ENCODE measurements at regions not wholly inside any gene's neighbourhood (a gene's known extent, or its start where the extent isn't known, plus 50 kb on each side); places are given as distances from the start of the nearest gene placed in this dataset.

DNA sequence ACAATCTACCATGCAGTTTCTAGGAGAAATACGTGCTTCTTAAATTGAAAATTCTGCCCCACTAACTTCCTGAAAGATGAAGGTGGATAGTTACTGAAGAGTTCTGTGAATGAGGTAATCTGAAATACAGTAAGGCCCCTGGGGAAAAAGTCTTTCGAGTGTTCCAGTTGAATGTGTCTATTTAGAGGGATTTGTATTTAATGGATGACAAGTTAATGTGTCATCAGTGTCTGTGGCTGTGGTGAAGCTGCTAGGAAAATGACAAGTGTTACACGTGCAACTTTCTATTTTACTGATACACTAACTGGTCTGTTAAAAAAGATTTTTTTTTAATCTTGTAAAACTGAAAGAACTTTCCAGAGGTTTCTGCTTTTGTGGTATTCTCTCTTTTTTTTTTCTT is 384.6 kb downstream of the STK39 start:
- Histone ChIP-seq H3K36me3 (ENCODE audit: control insufficient read depth in 3 of 3, insufficient read depth in 3 of 3, low read length in 3 of 3) (no peaks in the 10 kb centered on the region), H3K27me3 (ENCODE audit: control insufficient read depth in 3 of 3, insufficient read depth in 3 of 3, low read length in 3 of 3) (no peaks in the 10 kb centered on the region), H3K9ac (ENCODE audit: low read depth in 1 of 3, low read length in 3 of 3) (no peak overlapping the region), H3K4me1 (ENCODE audit: control insufficient read depth in 3 of 3, insufficient read depth in 3 of 3, low read length in 3 of 3) (no peaks in the 10 kb centered on the region), H3K9me3 (ENCODE audit: control insufficient read depth in 3 of 3, low read length in 3 of 3) (no peaks in the 10 kb centered on the region), H3K27ac (ENCODE audit: low read depth, low read length) (no peak overlapping the region), H3K4me3 (ENCODE audit: low read length in 3 of 3) (no peak overlapping the region)

DNA sequence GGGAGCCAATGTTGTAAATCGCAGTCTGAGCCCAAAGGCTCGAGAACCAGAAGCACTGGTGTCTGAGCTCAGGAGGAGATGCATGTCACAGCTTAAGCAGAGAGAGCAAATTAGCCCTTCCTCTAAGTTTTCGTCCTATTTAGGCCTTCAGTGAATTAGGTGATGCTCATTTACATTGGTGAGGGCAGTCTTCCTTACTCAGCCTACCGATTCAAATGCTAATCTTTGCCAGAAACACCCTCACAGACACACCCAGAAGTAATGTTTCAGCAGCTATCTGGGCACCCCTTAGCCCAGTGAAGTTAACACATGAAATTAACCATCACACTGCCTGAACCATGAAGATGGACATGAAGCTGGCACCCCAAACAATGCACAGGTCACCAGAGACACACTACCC is 385.1 kb downstream of the STK39 start:
- H3K4me3 ChIP-seq (ENCODE audit: low read length in 3 of 3), result no peak overlapping the region
- no peaks in the 10 kb centered on the region for H3K9me3 ChIP-seq (ENCODE audit: control insufficient read depth in 3 of 3, low read length in 3 of 3)
- H3K9ac ChIP-seq (ENCODE audit: low read depth in 1 of 3, low read length in 3 of 3), result no peak overlapping the region
- no peaks in the 10 kb centered on the region for H3K27me3 ChIP-seq (ENCODE audit: control insufficient read depth in 3 of 3, insufficient read depth in 3 of 3, low read length in 3 of 3)
- no peak overlapping the region for H3K27ac ChIP-seq (ENCODE audit: low read depth, low read length)
- no peaks in the 10 kb centered on the region for H3K36me3 ChIP-seq (ENCODE audit: control insufficient read depth in 3 of 3, insufficient read depth in 3 of 3, low read length in 3 of 3)
- H3K4me1 ChIP-seq (ENCODE audit: control insufficient read depth in 3 of 3, insufficient read depth in 3 of 3, low read length in 3 of 3), result no peaks in the 10 kb centered on the region

DNA sequence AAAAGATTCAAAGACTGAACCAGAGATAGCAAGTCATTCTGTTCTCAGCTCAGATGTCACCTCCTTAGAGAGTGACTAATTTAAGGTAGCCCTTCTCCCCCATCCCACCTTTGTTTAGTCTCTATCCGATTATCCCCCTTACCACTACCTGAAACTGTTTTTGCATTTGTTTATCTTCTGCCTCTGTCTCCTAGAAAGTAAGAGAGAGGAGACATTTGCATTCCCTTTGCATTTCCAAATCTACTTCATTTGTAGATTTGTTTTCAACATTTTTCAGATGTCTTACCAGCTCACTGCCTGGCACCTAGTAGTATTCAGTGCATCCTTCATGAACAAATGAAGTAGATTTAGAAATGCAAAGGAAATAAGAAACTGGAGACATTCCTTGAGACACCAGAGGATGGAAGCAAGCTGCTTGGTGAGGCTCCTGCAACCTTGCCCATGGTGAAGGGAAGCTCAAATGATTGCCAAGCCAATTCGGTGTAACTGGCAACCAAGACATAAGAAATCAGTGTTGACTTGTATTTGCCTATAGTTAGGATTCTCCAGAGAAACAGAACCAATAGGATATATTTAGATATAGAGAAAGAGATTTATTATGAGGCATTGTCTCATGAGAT is 385.7 kb downstream of the STK39 start:
- Histone ChIP-seq H3K36me3 (ENCODE audit: control insufficient read depth in 3 of 3, insufficient read depth in 3 of 3, low read length in 3 of 3) (no peaks in the 10 kb centered on the region), H3K4me1 (ENCODE audit: control insufficient read depth in 3 of 3, insufficient read depth in 3 of 3, low read length in 3 of 3) (no peaks in the 10 kb centered on the region), H3K27me3 (ENCODE audit: control insufficient read depth in 3 of 3, insufficient read depth in 3 of 3, low read length in 3 of 3) (no peaks in the 10 kb centered on the region), H3K4me3 (ENCODE audit: low read length in 3 of 3) (no peak overlapping the region), H3K9ac (ENCODE audit: low read depth in 1 of 3, low read length in 3 of 3) (no peak overlapping the region), H3K9me3 (ENCODE audit: control insufficient read depth in 3 of 3, low read length in 3 of 3) (no peaks in the 10 kb centered on the region), H3K27ac (ENCODE audit: low read depth, low read length) (no peak overlapping the region)

DNA sequence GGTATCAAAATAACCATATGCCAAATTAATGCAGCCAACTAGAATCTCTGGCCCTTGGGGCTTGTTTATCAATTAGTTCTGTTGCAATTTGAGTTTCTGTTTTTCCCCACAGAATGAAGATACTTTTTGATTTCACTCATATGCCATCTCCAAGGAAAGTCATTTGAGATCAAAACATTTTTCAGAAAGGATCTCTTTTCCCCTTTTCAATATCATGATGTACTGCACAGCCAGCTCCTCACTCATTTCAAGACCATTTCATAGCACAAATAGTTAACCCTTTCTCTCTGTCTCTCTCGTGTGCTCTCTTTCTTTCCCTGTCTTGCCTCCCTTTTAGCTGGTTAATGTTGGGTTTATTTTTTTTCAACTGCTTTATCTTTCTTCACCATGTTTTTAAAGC is 387.3 kb downstream of the STK39 start:
- H3K9ac ChIP-seq (ENCODE audit: low read depth in 1 of 3, low read length in 3 of 3), result no peak overlapping the region
- H3K9me3 ChIP-seq (ENCODE audit: control insufficient read depth in 3 of 3, low read length in 3 of 3), result no peaks in the 10 kb centered on the region

DNA sequence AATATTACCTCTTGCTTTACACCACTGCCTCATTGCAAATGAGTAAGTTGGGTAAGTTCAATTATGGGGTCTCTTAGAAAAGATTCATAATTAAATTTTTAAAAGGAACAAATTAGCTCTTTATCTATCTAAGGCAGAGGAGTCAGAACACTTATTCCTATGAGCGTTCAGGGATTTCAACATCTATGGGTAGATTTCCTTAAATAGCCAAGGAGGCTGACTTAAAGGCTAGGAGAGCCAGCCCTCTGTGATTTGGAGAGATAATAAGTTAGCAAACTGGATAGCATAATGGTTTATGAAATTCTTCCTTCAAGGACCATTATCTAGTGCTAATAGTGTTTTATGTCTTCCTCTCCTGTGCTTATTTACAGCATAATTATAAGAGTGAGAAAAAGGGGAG is 387.7 kb downstream of the STK39 start:
- no peak overlapping the region for H3K27ac ChIP-seq (ENCODE audit: low read depth, low read length)
- no peaks in the 10 kb centered on the region for H3K9me3 ChIP-seq (ENCODE audit: control insufficient read depth in 3 of 3, low read length in 3 of 3)
- no peaks in the 10 kb centered on the region for H3K27me3 ChIP-seq (ENCODE audit: control insufficient read depth in 3 of 3, insufficient read depth in 3 of 3, low read length in 3 of 3)
- no peaks in the 10 kb centered on the region for H3K36me3 ChIP-seq (ENCODE audit: control insufficient read depth in 3 of 3, insufficient read depth in 3 of 3, low read length in 3 of 3)
- H3K4me1 ChIP-seq (ENCODE audit: control insufficient read depth in 3 of 3, insufficient read depth in 3 of 3, low read length in 3 of 3), result no peaks in the 10 kb centered on the region
- H3K9ac ChIP-seq (ENCODE audit: low read depth in 1 of 3, low read length in 3 of 3), result no peak overlapping the region
- no peak overlapping the region for H3K4me3 ChIP-seq (ENCODE audit: low read length in 3 of 3)

More for the DNA sequence above, 387.3 kb downstream of the STK39 start:
- Histone ChIP-seq H3K4me1 (ENCODE audit: control insufficient read depth in 3 of 3, insufficient read depth in 3 of 3, low read length in 3 of 3) (no peaks in the 10 kb centered on the region), H3K36me3 (ENCODE audit: control insufficient read depth in 3 of 3, insufficient read depth in 3 of 3, low read length in 3 of 3) (no peaks in the 10 kb centered on the region), H3K4me3 (ENCODE audit: low read length in 3 of 3) (no peak overlapping the region), H3K27ac (ENCODE audit: low read depth, low read length) (no peak overlapping the region), H3K27me3 (ENCODE audit: control insufficient read depth in 3 of 3, insufficient read depth in 3 of 3, low read length in 3 of 3) (no peaks in the 10 kb centered on the region)

DNA sequence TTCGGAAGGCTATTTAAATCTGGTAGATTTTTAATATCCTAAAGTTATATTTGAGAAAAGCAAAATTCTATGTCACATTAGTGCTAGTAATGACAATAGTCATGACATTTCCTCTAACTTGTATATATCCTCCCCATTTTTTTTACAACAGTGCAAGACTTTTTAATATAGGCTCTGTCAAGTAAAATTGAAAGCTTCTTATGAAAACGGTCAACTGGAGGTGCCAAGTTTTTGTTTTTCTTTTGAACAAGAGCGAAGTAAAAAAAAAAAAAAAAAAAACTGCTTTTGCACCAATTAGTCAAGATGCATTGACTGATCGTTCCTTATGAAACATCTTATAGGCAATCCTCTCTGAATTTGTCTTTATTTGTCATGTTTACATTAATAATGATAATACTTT is 389.3 kb downstream of the STK39 start:
- H3K4me3 ChIP-seq (ENCODE audit: low read length in 3 of 3), result no peak overlapping the region
- H3K36me3 ChIP-seq (ENCODE audit: control insufficient read depth in 3 of 3, insufficient read depth in 3 of 3, low read length in 3 of 3), result no peaks in the 10 kb centered on the region
- H3K9me3 ChIP-seq (ENCODE audit: control insufficient read depth in 3 of 3, low read length in 3 of 3), result no peaks in the 10 kb centered on the region
- H3K9ac ChIP-seq (ENCODE audit: low read depth in 1 of 3, low read length in 3 of 3), result no peak overlapping the region
- no peaks in the 10 kb centered on the region for H3K4me1 ChIP-seq (ENCODE audit: control insufficient read depth in 3 of 3, insufficient read depth in 3 of 3, low read length in 3 of 3)
- no peaks in the 10 kb centered on the region for H3K27me3 ChIP-seq (ENCODE audit: control insufficient read depth in 3 of 3, insufficient read depth in 3 of 3, low read length in 3 of 3)
- no peak overlapping the region for H3K27ac ChIP-seq (ENCODE audit: low read depth, low read length)

DNA sequence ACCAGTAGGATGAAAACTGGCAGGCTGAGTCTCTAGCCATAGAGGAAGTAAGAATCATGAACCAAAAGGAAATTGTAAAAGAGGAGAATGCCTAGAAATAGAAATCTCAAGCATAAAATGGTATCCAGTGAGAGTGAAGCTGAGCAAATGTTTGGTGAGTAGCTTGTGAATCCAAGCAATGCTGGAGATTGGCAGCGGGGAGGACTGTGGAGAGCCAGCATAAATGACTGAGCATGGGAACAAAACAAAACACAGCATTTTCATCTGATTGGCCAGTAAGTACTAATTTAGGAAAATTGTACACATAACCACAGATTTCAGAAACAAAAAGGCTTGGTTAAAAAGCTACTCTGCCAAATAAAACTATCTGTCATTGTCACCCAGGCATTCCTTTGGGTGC is 390.0 kb downstream of the STK39 start:
- H3K36me3 ChIP-seq (ENCODE audit: control insufficient read depth in 3 of 3, insufficient read depth in 3 of 3, low read length in 3 of 3), result no peaks in the 10 kb centered on the region
- H3K9me3 ChIP-seq (ENCODE audit: control insufficient read depth in 3 of 3, low read length in 3 of 3), result no peaks in the 10 kb centered on the region
- H3K4me3 ChIP-seq (ENCODE audit: low read length in 3 of 3), result no peak overlapping the region
- no peaks in the 10 kb centered on the region for H3K4me1 ChIP-seq (ENCODE audit: control insufficient read depth in 3 of 3, insufficient read depth in 3 of 3, low read length in 3 of 3)
- no peaks in the 10 kb centered on the region for H3K27me3 ChIP-seq (ENCODE audit: control insufficient read depth in 3 of 3, insufficient read depth in 3 of 3, low read length in 3 of 3)
- no peak overlapping the region for H3K27ac ChIP-seq (ENCODE audit: low read depth, low read length)
- H3K9ac ChIP-seq (ENCODE audit: low read depth in 1 of 3, low read length in 3 of 3), result no peak overlapping the region

DNA sequence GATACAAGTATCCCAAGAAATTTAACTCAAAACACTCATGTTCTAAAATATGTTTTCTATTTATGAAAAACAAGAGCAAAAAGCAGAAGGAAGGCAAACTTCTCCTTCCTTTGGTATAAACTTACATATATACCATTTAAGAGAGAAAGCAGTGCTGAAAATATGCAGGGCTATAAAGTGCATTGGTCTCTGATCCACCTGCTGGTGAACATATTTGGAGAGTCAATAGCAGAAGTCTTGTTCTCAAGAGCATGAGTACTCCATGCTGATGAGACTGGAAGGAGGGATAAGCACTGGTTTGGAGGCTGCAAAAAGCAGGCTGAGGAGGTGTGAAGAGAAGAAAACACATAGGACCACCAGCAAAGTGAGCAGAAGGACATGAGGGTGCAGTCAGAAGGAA is 391.2 kb downstream of the STK39 start:
- Histone ChIP-seq H3K4me3 (ENCODE audit: low read length in 3 of 3) (no peak overlapping the region), H3K27ac (ENCODE audit: low read depth, low read length) (no peak overlapping the region), H3K36me3 (ENCODE audit: control insufficient read depth in 3 of 3, insufficient read depth in 3 of 3, low read length in 3 of 3) (no peaks in the 10 kb centered on the region), H3K9me3 (ENCODE audit: control insufficient read depth in 3 of 3, low read length in 3 of 3) (no peaks in the 10 kb centered on the region), H3K27me3 (ENCODE audit: control insufficient read depth in 3 of 3, insufficient read depth in 3 of 3, low read length in 3 of 3) (no peaks in the 10 kb centered on the region), H3K9ac (ENCODE audit: low read depth in 1 of 3, low read length in 3 of 3) (no peak overlapping the region), H3K4me1 (ENCODE audit: control insufficient read depth in 3 of 3, insufficient read depth in 3 of 3, low read length in 3 of 3) (no peaks in the 10 kb centered on the region)

DNA sequence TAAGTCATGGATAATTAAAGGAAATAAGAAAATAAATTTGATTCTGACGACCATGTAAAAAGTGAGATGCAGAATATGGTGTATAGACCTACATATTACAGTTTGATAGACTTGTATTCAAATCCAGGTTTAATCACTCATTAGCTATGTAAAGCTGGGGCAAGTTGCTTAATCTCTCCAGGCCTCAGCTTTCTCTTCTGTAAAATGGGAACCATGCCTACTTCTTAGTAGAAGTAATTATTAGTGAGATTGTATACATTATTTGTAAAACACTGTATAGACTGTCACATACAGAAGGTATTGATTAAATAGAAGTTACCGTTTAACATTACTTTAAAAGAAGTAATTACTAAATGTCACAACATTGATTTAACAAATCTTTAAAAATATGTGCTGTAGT is 392.2 kb downstream of the STK39 start:
- no peaks in the 10 kb centered on the region for H3K27me3 ChIP-seq (ENCODE audit: control insufficient read depth in 3 of 3, insufficient read depth in 3 of 3, low read length in 3 of 3)
- no peaks in the 10 kb centered on the region for H3K36me3 ChIP-seq (ENCODE audit: control insufficient read depth in 3 of 3, insufficient read depth in 3 of 3, low read length in 3 of 3)
- H3K4me1 ChIP-seq (ENCODE audit: control insufficient read depth in 3 of 3, insufficient read depth in 3 of 3, low read length in 3 of 3), result no peaks in the 10 kb centered on the region
- H3K9ac ChIP-seq (ENCODE audit: low read depth in 1 of 3, low read length in 3 of 3), result no peak overlapping the region
- no peak overlapping the region for H3K4me3 ChIP-seq (ENCODE audit: low read length in 3 of 3)
- H3K27ac ChIP-seq (ENCODE audit: low read depth, low read length), result no peak overlapping the region
- no peaks in the 10 kb centered on the region for H3K9me3 ChIP-seq (ENCODE audit: control insufficient read depth in 3 of 3, low read length in 3 of 3)

DNA sequence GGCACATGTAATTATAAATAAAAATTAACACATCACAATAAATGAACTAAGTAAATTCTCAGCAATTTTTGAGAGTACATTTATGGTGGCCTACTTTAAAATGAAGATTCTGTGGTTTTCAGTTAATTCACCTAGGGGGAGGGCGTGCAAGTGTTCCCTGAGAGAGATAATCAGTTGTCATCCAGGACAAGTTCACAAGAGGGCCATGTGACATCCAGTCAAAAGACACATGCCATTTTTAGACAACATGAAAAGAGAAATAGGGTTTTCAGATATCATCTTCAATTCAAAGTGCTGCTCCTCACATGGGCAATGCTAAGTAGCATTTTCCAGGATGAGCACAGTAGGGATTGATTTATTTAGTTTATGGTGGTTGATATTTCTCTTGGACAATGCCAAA is 393.7 kb downstream of the STK39 start:
- Histone ChIP-seq H3K36me3 (ENCODE audit: control insufficient read depth in 3 of 3, insufficient read depth in 3 of 3, low read length in 3 of 3) (no peaks in the 10 kb centered on the region), H3K27ac (ENCODE audit: low read depth, low read length) (no peak overlapping the region), H3K4me1 (ENCODE audit: control insufficient read depth in 3 of 3, insufficient read depth in 3 of 3, low read length in 3 of 3) (no peaks in the 10 kb centered on the region), H3K4me3 (ENCODE audit: low read length in 3 of 3) (no peak overlapping the region), H3K9me3 (ENCODE audit: control insufficient read depth in 3 of 3, low read length in 3 of 3) (no peaks in the 10 kb centered on the region), H3K27me3 (ENCODE audit: control insufficient read depth in 3 of 3, insufficient read depth in 3 of 3, low read length in 3 of 3) (no peaks in the 10 kb centered on the region), H3K9ac (ENCODE audit: low read depth in 1 of 3, low read length in 3 of 3) (no peak overlapping the region)

DNA sequence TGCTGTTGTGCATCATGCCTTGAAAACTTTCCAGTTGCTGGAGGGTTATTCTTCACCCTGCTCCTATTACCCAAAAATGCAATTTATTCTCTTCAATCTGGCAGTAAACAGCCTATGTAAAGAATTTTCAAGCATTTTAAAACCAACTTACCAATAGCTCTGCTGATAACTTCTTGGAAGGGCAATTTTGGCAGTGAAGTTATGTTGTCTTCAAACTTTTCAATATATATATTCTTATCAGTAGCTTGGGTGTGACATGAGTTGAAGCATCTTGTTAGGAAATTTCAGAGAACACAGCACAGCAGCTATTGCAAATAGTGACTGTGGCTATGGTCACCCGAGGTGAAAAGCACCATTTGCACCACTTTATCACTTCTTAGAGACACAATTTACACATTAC is 395.5 kb downstream of the STK39 start:
- H3K4me1 ChIP-seq (ENCODE audit: control insufficient read depth in 3 of 3, insufficient read depth in 3 of 3, low read length in 3 of 3), result no peaks in the 10 kb centered on the region
- no peak overlapping the region for H3K4me3 ChIP-seq (ENCODE audit: low read length in 3 of 3)
- no peak overlapping the region for H3K9ac ChIP-seq (ENCODE audit: low read depth in 1 of 3, low read length in 3 of 3)
- H3K27ac ChIP-seq (ENCODE audit: low read depth, low read length), result no peak overlapping the region
- H3K36me3 ChIP-seq (ENCODE audit: control insufficient read depth in 3 of 3, insufficient read depth in 3 of 3, low read length in 3 of 3), result no peaks in the 10 kb centered on the region
- no peaks in the 10 kb centered on the region for H3K9me3 ChIP-seq (ENCODE audit: control insufficient read depth in 3 of 3, low read length in 3 of 3)
- no peaks in the 10 kb centered on the region for H3K27me3 ChIP-seq (ENCODE audit: control insufficient read depth in 3 of 3, insufficient read depth in 3 of 3, low read length in 3 of 3)
